Endothelial cell of umbilical vein (primary cell): ENCODE measurements at regions not wholly inside any gene's neighbourhood (a gene's known extent, or its start where the extent isn't known, plus 50 kb on each side); places are given as distances from the start of the nearest gene placed in this dataset.

ENCODE experiments used
- EZH2 ChIP-seq: IDR thresholded peaks from 2 replicates; pipeline ENCODE4 v1.6.1; 2012; ENCODE audit warnings: borderline replicate concordance, low read depth, mild to moderate bottlenecking, moderate library complexity, low read length, inconsistent platforms; ENCODE audit not compliant: severe bottlenecking
- GATA2 ChIP-seq: IDR thresholded peaks from 2 replicates; pipeline ENCODE4 v1.7.0; 2011; ENCODE audit warnings: low read depth, mild to moderate bottlenecking, moderate library complexity, mixed read lengths, low read length; ENCODE audit not compliant: insufficient read length, insufficient read depth
- MAX ChIP-seq: IDR thresholded peaks from 2 replicates; pipeline ENCODE4 v1.6.1; 2011; ENCODE audit not compliant: insufficient read depth, insufficient read length
- POLR2A ChIP-seq: IDR thresholded peaks from 2 replicates; pipeline ENCODE4 v1.6.1; 2012; ENCODE audit warnings: low read depth, mild to moderate bottlenecking, control low read depth, low read length
- POLR2AphosphoS5 ChIP-seq: IDR thresholded peaks from 2 replicates; pipeline ENCODE4 v1.6.1; 2012; ENCODE audit warnings: low read depth, mild to moderate bottlenecking, control low read depth, low read length, moderate library complexity; ENCODE audit not compliant: insufficient read depth
- TF ChIP-seq, protein P1 (sequence below), 2 donors: IDR thresholded peaks; 1 replicate in 1 of 2; 2 replicates in 1 of 2; pipeline ENCODE4 v1.5.1; 2011; ENCODE audit warnings: low read length in 2 of 2, mild to moderate bottlenecking in 2 of 2, moderate library complexity in 2 of 2, control low read depth in 1 of 2, inconsistent platforms in 1 of 2, low read depth in 1 of 2; ENCODE audit not compliant: insufficient read depth in 1 of 2; ENCODE audit errors: extremely low read depth in 1 of 2

DNA sequence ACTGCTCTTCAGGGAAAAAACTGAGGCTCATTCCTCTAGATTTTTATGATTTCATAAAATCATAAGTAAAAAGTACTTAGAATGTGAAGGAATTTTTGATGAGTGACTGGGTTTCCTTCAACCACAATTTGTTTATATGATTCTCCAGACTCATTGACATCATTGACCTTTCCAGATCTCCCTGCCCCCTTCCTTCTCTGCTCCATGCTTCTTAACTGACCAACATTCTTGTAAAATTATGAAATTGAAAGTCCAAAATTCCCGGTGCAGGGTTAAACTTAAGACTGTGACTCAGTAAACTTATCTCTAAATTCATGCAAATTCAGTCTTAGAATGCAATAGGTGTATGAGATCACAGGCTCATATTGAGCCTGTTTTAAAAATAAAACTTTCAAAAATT is 648.9 kb downstream of the TDRD15 start:
- TF ChIP-seq EZH2: no peak
- no peak for TF ChIP-seq POLR2AphosphoS5
- TF ChIP-seq, protein P1, sequence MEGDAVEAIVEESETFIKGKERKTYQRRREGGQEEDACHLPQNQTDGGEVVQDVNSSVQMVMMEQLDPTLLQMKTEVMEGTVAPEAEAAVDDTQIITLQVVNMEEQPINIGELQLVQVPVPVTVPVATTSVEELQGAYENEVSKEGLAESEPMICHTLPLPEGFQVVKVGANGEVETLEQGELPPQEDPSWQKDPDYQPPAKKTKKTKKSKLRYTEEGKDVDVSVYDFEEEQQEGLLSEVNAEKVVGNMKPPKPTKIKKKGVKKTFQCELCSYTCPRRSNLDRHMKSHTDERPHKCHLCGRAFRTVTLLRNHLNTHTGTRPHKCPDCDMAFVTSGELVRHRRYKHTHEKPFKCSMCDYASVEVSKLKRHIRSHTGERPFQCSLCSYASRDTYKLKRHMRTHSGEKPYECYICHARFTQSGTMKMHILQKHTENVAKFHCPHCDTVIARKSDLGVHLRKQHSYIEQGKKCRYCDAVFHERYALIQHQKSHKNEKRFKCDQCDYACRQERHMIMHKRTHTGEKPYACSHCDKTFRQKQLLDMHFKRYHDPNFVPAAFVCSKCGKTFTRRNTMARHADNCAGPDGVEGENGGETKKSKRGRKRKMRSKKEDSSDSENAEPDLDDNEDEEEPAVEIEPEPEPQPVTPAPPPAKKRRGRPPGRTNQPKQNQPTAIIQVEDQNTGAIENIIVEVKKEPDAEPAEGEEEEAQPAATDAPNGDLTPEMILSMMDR (IDR thresholded peaks at IDR 0.05; ENCODE audit: extremely low read depth in 1 of 2, insufficient read depth in 1 of 2, low read depth in 1 of 2, low read length in 2 of 2): no peak
- TF ChIP-seq MAX: no peak
- TF ChIP-seq POLR2A: no peak
- TF ChIP-seq GATA2: no peak
